Hypothalamus (tissue), 51 donors: ENCODE measurements at regions not wholly inside any gene's neighbourhood (a gene's known extent, or its start where the extent isn't known, plus 50 kb on each side); places are given as distances from the start of the nearest gene placed in this dataset.
"Not testable (repeated sequence)": the region's sequence is repeated elsewhere in the genome, so short reads cannot be mapped to it uniquely, and the experiment has no call there.

Experiments
- DNase-seq, 51 donors: peaks; one replicate each; lab custom pipeline; 2025; lab: John Stamatoyannopoulos, UW

- no peak for DNase-seq
Measured at GRCh38 chr16:59168461-59169114, 434.5 kb upstream of the GOT2 start.

GRCh38 chr16:59164461-59164860 lies 430.3 kb upstream of the GOT2 start:
- DNase-seq = no peak

- DNase-seq = no peak
Measured at GRCh38 chr16:59163371-59164055, 429.4 kb upstream of the GOT2 start.

GRCh38 chr16:59161679-59162078 lies 427.6 kb upstream of the GOT2 start:
- DNase-seq = no peak

- no peak for DNase-seq
Measured at GRCh38 chr16:59154295-59154694, 420.2 kb upstream of the GOT2 start.

- no peak for DNase-seq
Measured at GRCh38 chr16:59148769-59149155, 414.6 kb upstream of the GOT2 start.

GRCh38 chr16:59148056-59148768 lies 414.1 kb upstream of the GOT2 start:
- no peak for DNase-seq

GRCh38 chr16:59146140-59146539 lies 412.0 kb upstream of the GOT2 start:
- DNase-seq = no peak

GRCh38 chr16:59144841-59145240 lies 410.7 kb upstream of the GOT2 start:
- no peak for DNase-seq

- DNase-seq = no peak
Measured at GRCh38 chr16:59144326-59144725, 410.2 kb upstream of the GOT2 start.

- no peak for DNase-seq
Measured at GRCh38 chr16:59126486-59126885, 392.4 kb upstream of the GOT2 start.

GRCh38 chr16:59124056-59124455 lies 389.9 kb upstream of the GOT2 start:
- no peak for DNase-seq

GRCh38 chr16:59123479-59123878 lies 389.4 kb upstream of the GOT2 start:
- no peak for DNase-seq

GRCh38 chr16:59122262-59122537 lies 388.1 kb upstream of the GOT2 start:
- DNase-seq = no peak

- DNase-seq = no peak
Measured at GRCh38 chr16:59121411-59122261, 387.5 kb upstream of the GOT2 start.

- DNase-seq = no peak
Measured at GRCh38 chr16:59116744-59117143, 382.6 kb upstream of the GOT2 start.

GRCh38 chr16:59114790-59115189 lies 380.7 kb upstream of the GOT2 start:
- no peak for DNase-seq

- no peak for DNase-seq
Measured at GRCh38 chr16:59113004-59113670, 379.0 kb upstream of the GOT2 start.

- DNase-seq = no peak
Measured at GRCh38 chr16:59111280-59111679, 377.2 kb upstream of the GOT2 start.

- DNase-seq = no peak
Measured at GRCh38 chr16:59108374-59108773, 374.3 kb upstream of the GOT2 start.

GRCh38 chr16:59096682-59097081 lies 362.6 kb upstream of the GOT2 start:
- not testable (repeated sequence) for DNase-seq
